ENCODE measurements at regions not wholly inside any gene's neighbourhood (a gene's known extent, or its start where the extent isn't known, plus 50 kb on each side); places are given as distances from the start of the nearest gene placed in this dataset.

DNA sequence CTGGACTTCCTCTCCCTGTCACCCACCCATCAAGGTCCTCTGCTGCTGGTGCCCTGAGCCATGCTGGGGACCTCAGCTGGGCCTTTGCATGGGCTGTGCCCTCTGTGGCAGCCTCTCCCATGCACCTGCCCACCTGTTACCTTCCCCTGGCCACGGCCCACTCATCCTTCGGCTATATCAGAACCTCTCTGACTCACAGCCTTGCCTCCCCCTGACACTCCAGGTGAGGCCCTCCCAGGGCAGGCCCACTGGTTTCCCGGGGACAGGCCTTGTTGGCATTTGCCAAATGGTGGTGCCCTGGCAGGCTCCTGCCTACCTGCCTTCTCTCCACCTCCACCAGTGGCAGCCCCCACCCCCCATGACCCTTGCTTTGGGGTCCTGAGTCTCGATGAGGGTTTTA, 73.7 kb upstream of the PRR5 start:
- Histone ChIP-seq H3K4me3 (ENCODE audit: insufficient read depth, low read depth, low read length) (no peak overlapping the region), H2AFZ (replicated peaks; ENCODE audit: low read length, poor library complexity) (peak overlapping the region; percentile 21), H3K9me3 (ENCODE audit: control insufficient read depth, insufficient read depth, low read length) (no peaks in the 10 kb centered on the region), H3K4ac (ENCODE audit: low read depth, low read length) (no peak overlapping the region), H2BK5ac (ENCODE audit: low read depth, low read length, poor library complexity, severe bottlenecking) (no peak overlapping the region), H3K18ac (ENCODE audit: low read depth, low read length) (no peak overlapping the region), H3K4me2 (ENCODE audit: low read depth, low read length) (no peak overlapping the region), H3K23ac (ENCODE audit: low read depth, low read length) (no peak overlapping the region), H3K9ac (ENCODE audit: low read depth, low read length) (no peak overlapping the region), H2AK9ac (replicated peaks; ENCODE audit: low read depth, low read length, poor library complexity) (no peak overlapping the region), H4K5ac (ENCODE audit: low read depth, low read length) (no peak overlapping the region), H3K27ac (ENCODE audit: insufficient read depth, low read length) (no peak overlapping the region), H3K79me1 (ENCODE audit: low read depth in 1 of 2, low read length in 2 of 2) (no peaks in the 10 kb centered on the region), H2AK5ac (ENCODE audit: low read depth, low read length) (no peak overlapping the region; the same call in 1 of the 2 replicates), H4K20me1 (ENCODE audit: insufficient read depth, low read length) (no peaks in the 10 kb centered on the region), H4K91ac (ENCODE audit: insufficient read depth, low read depth, low read length) (no peak overlapping the region), H3K9me1 (ENCODE audit: insufficient read depth, low read length) (no peaks in the 10 kb centered on the region), H3K27me3 (ENCODE audit: control insufficient read depth, insufficient read depth, low read length) (peaks cover 8% of the 10 kb centered on the region; the same call in 1 of the 2 replicates), H2BK20ac (ENCODE audit: low read depth, low read length) (no peak overlapping the region), H4K8ac (ENCODE audit: low read depth in 2 of 2, low read length in 2 of 2) (no peak overlapping the region), H3K14ac (replicated peaks; ENCODE audit: low read depth, low read length) (no peak overlapping the region), H2BK120ac (ENCODE audit: low read depth, low read length) (no peak overlapping the region), H3K56ac (ENCODE audit: extremely low read depth, insufficient read depth, low read length) (no peak overlapping the region), H2BK15ac (ENCODE audit: low read depth, low read length) (no peak overlapping the region), H3K36me3 (ENCODE audit: control insufficient read depth, insufficient read depth, low read length) (no peaks in the 10 kb centered on the region), H3K4me1 (ENCODE audit: control insufficient read depth, insufficient read depth, low read length) (peaks cover 3% of the 10 kb centered on the region; the same call in 1 of the 2 replicates)
- CTCF ChIA-PET = no interaction called here
- ATAC-seq (ENCODE audit: low read depth) (no peak), DNase-seq (no peak)
- POLR2A ChIA-PET (ENCODE audit: unreplicated experiment) = no interaction called here
- dilution Hi-C loops (cut with HindIII; ENCODE audit: low sequenced_read_pairs, unreplicated experiment) = no loop called here
- intact Hi-C loops (cut with micrococcal nuclease) = no loop called here
- in situ Hi-C loops (cut with MboI; ENCODE audit: low sequenced_read_pairs) = loop anchor here (5.0 to 25.0 kb wide), 3 partner anchors 313 to 1241 kb away; partner anchors contain the start of gene SHISAL1
- 83% methylated on average over 2 of the region's 4 CpGs; no CpG with 5 or more reads in 1 of the 2 experiments for WGBS, 2 experiments (ENCODE audit: extremely low coverage in 2 of 2, insufficient read length in 1 of 2)
- no TSS peak for BruUV-seq (replicated peaks)
- TF ChIP-seq, protein P1, sequence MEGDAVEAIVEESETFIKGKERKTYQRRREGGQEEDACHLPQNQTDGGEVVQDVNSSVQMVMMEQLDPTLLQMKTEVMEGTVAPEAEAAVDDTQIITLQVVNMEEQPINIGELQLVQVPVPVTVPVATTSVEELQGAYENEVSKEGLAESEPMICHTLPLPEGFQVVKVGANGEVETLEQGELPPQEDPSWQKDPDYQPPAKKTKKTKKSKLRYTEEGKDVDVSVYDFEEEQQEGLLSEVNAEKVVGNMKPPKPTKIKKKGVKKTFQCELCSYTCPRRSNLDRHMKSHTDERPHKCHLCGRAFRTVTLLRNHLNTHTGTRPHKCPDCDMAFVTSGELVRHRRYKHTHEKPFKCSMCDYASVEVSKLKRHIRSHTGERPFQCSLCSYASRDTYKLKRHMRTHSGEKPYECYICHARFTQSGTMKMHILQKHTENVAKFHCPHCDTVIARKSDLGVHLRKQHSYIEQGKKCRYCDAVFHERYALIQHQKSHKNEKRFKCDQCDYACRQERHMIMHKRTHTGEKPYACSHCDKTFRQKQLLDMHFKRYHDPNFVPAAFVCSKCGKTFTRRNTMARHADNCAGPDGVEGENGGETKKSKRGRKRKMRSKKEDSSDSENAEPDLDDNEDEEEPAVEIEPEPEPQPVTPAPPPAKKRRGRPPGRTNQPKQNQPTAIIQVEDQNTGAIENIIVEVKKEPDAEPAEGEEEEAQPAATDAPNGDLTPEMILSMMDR (conservative IDR thresholded peaks at IDR 0.05; ENCODE audit: low read depth, low read length) = no peak
- TF ChIP-seq NFE2L2 (IDR thresholded peaks at IDR 0.05; ENCODE audit: low read depth, low read length) (no peak), MXI1 (IDR thresholded peaks at IDR 0.05; ENCODE audit: borderline replicate concordance, low read depth, low read length) (no peak), FOS (IDR thresholded peaks at IDR 0.05; ENCODE audit: low read depth, low read length) (no peak), RCOR1 (IDR thresholded peaks at IDR 0.05; ENCODE audit: insufficient replicate concordance, low read length) (no peak), CHD1 (IDR thresholded peaks at IDR 0.05; ENCODE audit: low read depth, low read length) (no peak), POLR2A (IDR thresholded peaks at IDR 0.05; ENCODE audit: low read depth, low read length) (no peak), CEBPB (IDR thresholded peaks at IDR 0.05; ENCODE audit: low read depth, low read length) (no peak)
